Fibroblast of lung (primary cell): ENCODE measurements at regions not wholly inside any gene's neighbourhood (a gene's known extent, or its start where the extent isn't known, plus 50 kb on each side); places are given as distances from the start of the nearest gene placed in this dataset.

Source experiments
- DNase-seq, 2 donors: peaks; one replicate each; pipeline versions ENCODE4 v3.0.0 to v3.0.0-alpha.2; 2010; ENCODE audit warnings: low read depth in 2 of 2
- H2AFZ ChIP-seq: 2 replicates; pipeline ENCODE4 v1.5.1; 2012; ENCODE audit warnings: low read length, control low read depth, inconsistent platforms
- H3K27ac ChIP-seq: 2 replicates; pipeline ENCODE4 v1.5.1; 2011; ENCODE audit warnings: low read length, control low read depth; ENCODE audit not compliant: insufficient read depth
- H3K27me3 ChIP-seq: 2 replicates; pipeline ENCODE4 v1.5.1; 2011; ENCODE audit warnings: mild to moderate bottlenecking, low read length; ENCODE audit not compliant: control insufficient read depth, insufficient read depth
- H3K36me3 ChIP-seq: 2 replicates; pipeline ENCODE4 v1.5.1; 2011; ENCODE audit warnings: low read length; ENCODE audit not compliant: control insufficient read depth, insufficient read depth
- H3K4me1 ChIP-seq: 2 replicates; pipeline ENCODE4 v1.5.1; 2011; ENCODE audit warnings: low read length; ENCODE audit not compliant: control insufficient read depth, insufficient read depth; ENCODE audit errors: extremely low read depth
- H3K4me2 ChIP-seq: 2 replicates; pipeline ENCODE4 v1.5.1; 2011; ENCODE audit warnings: low read length, control low read depth; ENCODE audit not compliant: insufficient read depth; ENCODE audit errors: extremely low read depth
- H3K4me3 ChIP-seq, 4 experiments: fragments of 200-600 bp in 1 of 4; sonication (generic) in 1 of 4; replicated peaks in 1 of 4; 2 replicates each; pipeline ENCODE4 v1.5.1; 2011 to 2016; ENCODE audit warnings: low read length in 4 of 4, low read depth in 3 of 4, mild to moderate bottlenecking in 3 of 4, control low read depth in 2 of 4, inconsistent platforms in 1 of 4, mixed read lengths in 1 of 4; ENCODE audit not compliant: insufficient read depth in 1 of 4; ENCODE audit errors: control extremely low read depth in 1 of 4
- H3K79me2 ChIP-seq: 2 replicates; pipeline ENCODE4 v1.5.1; 2012; ENCODE audit warnings: mild to moderate bottlenecking, low read length, inconsistent platforms; ENCODE audit not compliant: control insufficient read depth, insufficient read depth
- H3K9ac ChIP-seq: 2 replicates; pipeline ENCODE4 v1.5.1; 2011; ENCODE audit warnings: mild to moderate bottlenecking, low read length, control low read depth; ENCODE audit not compliant: insufficient read depth
- H3K9me3 ChIP-seq: 2 replicates; pipeline ENCODE4 v1.5.1; 2012; ENCODE audit warnings: low read depth, low read length; ENCODE audit not compliant: control insufficient read depth, insufficient read depth
- H4K20me1 ChIP-seq: 2 replicates; pipeline ENCODE4 v1.5.1; 2011; ENCODE audit warnings: low read length; ENCODE audit not compliant: control insufficient read depth, insufficient read depth; ENCODE audit errors: extremely low read depth
- CTCF ChIP-seq, 2 donors: IDR thresholded peaks in 1 of 2; conservative IDR thresholded peaks in 1 of 2; 1 replicate in 1 of 2; 2 replicates in 1 of 2; pipeline ENCODE4 v1.5.1; 2011 to 2012; ENCODE audit warnings: low read length in 2 of 2, control low read depth in 1 of 2, inconsistent platforms in 1 of 2, low read depth in 1 of 2, mild to moderate bottlenecking in 1 of 2
- EZH2 ChIP-seq: IDR thresholded peaks from 2 replicates; pipeline ENCODE4 v1.5.1; 2012; ENCODE audit warnings: low read length, control low read depth, mild to moderate bottlenecking; ENCODE audit errors: missing control alignments

- no peaks in the 10 kb centered on the region for H3K36me3 ChIP-seq
- H2AFZ ChIP-seq = no peak overlapping the region
- no peaks in the 10 kb centered on the region for H4K20me1 ChIP-seq
- H3K79me2 ChIP-seq = no peaks in the 10 kb centered on the region
- H3K9ac ChIP-seq = no peak overlapping the region
- H3K9me3 ChIP-seq = no peaks in the 10 kb centered on the region
- H3K27me3 ChIP-seq = peaks cover 11% of the 10 kb centered on the region
- TF ChIP-seq CTCF (conservative IDR thresholded peaks at IDR 0.05 in 1 of 2, IDR thresholded peaks at IDR 0.05 in 1 of 2; ENCODE audit: low read depth in 1 of 2, low read length in 2 of 2) = no peak
- H3K4me3 ChIP-seq = no peak overlapping the region
- peak; percentile 10 to 82 for DNase-seq
- H3K4me2 ChIP-seq = no peak overlapping the region
- H3K4me1 ChIP-seq = no peaks in the 10 kb centered on the region
- no peak overlapping the region for H3K27ac ChIP-seq
These were observed 52.8 kb downstream of the FAM43A start for GRCh38 chr3:194738254-194739093.

- Histone ChIP-seq H4K20me1 (no peaks in the 10 kb centered on the region), H3K36me3 (no peaks in the 10 kb centered on the region), H3K4me3 (no peak overlapping the region), H3K9me3 (no peaks in the 10 kb centered on the region), H3K27me3 (peaks cover 11% of the 10 kb centered on the region), H3K27ac (no peak overlapping the region), H3K9ac (no peak overlapping the region), H3K4me2 (no peak overlapping the region), H2AFZ (no peak overlapping the region), H3K79me2 (no peaks in the 10 kb centered on the region), H3K4me1 (no peaks in the 10 kb centered on the region)
- TF ChIP-seq EZH2 (no peak), CTCF (conservative IDR thresholded peaks at IDR 0.05 in 1 of 2, IDR thresholded peaks at IDR 0.05 in 1 of 2; ENCODE audit: low read depth in 1 of 2, low read length in 2 of 2) (no peak)
- DNase-seq = peak in 1 of 2 donors; percentile 35
These were observed 54.0 kb downstream of the FAM43A start for GRCh38 chr3:194739498-194740284.

GRCh38 chr3:194740859-194741491, 55.3 kb downstream of the FAM43A start:
- H3K27me3 ChIP-seq = peaks cover 11% of the 10 kb centered on the region
- no peaks in the 10 kb centered on the region for H4K20me1 ChIP-seq
- H3K4me2 ChIP-seq = no peak overlapping the region
- no peaks in the 10 kb centered on the region for H3K36me3 ChIP-seq
- no peaks in the 10 kb centered on the region for H3K79me2 ChIP-seq
- H3K27ac ChIP-seq = no peak overlapping the region
- peak; percentile 9 to 89 for DNase-seq
- no peaks in the 10 kb centered on the region for H3K9me3 ChIP-seq
- no peak for TF ChIP-seq CTCF (conservative IDR thresholded peaks at IDR 0.05 in 1 of 2, IDR thresholded peaks at IDR 0.05 in 1 of 2; ENCODE audit: low read depth in 1 of 2, low read length in 2 of 2)
- no peak for TF ChIP-seq EZH2
- no peak overlapping the region for H2AFZ ChIP-seq
- H3K4me3 ChIP-seq = no peak overlapping the region
- no peaks in the 10 kb centered on the region for H3K4me1 ChIP-seq
- H3K9ac ChIP-seq = no peak overlapping the region
